ENCODE measurements at regions not wholly inside any gene's neighbourhood (a gene's known extent, or its start where the extent isn't known, plus 50 kb on each side); places are given as distances from the start of the nearest gene placed in this dataset.
A peak's percentile ranks its signal among the peaks of the same experiment; 100 is the strongest.
"Not testable (repeated sequence)": the region's sequence is repeated elsewhere in the genome, so short reads cannot be mapped to it uniquely, and the experiment has no call there.

DNA sequence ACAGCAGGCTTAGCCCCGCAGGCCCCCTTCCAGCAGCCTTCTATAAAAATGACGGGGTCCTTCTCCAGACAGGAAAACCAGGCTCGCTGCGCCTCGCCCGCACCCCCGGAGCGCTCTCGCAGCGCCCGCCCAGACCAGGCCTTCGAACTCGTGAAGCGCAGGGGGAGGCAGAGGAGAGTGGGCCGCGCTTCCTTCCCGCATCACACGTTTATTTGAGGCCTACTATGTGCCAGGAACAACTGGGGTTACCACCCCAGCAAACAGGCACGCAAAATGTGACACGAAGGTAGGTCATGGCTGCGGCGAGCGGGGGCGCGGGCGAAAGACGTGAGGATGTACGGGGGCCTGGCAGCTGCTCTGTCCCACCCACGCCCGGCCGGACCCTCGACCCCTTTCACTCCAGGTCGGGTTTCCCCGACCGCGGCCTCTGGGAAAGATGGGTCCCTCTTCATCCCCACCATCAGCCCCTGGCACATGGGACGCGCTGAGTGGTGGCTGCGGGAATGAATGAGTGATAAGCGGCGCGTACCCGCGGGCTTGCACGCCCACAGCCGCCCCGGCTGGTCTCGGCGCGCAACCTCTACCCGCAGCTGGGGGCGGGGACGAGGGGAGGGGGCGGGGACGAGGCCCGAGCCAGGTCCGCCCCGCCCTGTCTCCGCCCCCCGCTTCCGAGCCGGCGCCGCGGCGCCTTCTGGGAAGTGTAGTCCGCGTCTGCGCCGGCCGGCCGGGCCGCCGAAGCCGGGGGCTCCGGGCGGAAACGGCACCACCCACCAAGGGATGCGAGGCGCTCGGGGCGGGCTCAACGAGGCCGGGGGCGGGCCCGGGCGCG, 59.1 kb downstream of the ZNF467 start:
- peak; percentile 93 for DNase-seq

DNA sequence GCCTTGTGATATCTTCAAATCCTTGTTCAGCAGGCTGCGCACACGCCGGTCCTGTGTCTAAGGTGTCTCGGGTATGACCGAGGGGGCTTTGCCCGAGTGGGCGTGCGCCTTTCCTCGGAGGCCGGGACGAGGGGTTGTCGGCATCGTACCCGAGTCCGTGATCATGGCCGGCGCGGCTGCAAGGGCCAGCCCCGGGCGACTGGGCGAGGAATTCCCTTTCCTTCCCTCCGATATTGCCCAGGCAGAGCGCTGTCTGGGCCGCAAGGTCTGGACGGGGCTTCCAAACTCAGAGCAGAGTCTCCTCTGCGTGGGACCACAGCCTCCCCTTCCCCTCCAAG, 59.7 kb downstream of the ZNF467 start:
- DNase-seq: peak; percentile 39

DNA sequence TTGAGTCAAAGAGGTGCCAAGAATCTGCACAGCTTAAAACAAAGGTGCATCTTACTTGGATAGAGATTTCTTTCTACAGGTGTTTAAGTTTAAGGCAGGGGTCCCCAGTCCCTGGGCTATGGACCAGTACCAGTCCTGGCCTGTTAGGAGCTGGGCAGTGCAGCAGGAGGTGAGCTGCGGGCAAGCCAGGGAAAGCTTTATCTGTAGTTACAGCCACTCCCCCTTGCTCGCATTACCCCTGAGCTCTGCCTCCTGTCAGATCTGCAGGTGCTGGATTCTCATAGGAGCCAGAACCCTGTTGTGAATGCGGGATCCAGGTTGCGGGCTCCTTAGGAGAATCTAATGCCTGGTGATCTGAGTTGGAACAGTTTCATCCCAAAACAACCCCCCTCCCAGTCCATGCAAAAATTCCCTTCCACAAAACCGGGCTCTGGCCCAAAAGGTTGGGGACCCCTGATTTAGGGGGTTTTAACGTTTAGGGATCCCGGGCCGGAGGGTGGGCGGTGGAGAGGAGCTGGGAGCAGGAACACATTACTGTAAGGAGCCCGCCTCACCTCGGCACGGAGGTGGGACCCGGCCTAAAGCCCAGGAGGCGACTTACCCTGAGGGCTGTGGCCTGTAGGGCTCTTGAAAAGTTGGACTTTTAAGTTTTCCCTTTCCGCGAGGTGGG, 60.2 kb downstream of the ZNF467 start:
- no peak for DNase-seq

DNA sequence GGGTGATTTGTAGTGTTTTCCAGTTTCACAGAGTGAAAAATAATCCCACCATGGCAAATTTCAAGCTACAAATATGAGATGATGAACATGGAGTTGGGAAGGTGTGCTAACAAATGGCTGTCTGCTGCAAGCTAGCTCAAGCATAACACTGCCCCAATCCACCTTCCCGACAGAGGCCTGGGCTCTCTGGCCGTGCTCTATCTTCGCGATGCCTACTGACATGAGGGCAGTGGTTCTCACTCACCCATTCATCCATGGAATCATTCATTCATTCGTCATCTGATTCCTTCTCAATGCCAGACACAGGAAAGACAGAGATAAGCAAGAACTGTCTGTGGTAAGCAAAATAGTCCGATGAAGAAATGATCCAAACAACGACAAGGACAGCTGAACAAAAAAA, 65.4 kb downstream of the ZNF467 start:
- DNase-seq: no peak

DNA sequence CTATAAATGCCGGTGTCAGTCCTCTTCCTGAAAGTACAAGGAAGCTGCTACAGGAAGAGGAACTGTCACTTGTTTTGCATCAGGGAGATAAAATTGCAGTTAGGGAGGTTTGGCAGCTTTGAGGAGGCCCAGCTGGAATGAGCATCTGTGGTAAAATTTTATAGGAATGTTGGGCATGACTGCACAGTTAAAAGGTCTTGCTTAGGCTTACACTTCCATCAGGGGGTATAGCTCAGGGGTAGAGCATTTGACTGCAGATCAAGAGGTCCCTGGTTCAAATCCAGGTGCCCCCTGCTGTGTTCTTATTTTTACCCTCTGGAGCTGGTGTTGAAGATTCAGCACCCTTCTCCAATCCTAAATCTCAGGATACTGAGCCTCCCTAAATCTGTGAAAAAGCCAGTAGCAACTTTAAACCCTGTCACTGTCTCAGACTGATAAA, 65.9 kb downstream of the ZNF467 start:
- DNase-seq: no peak

DNA sequence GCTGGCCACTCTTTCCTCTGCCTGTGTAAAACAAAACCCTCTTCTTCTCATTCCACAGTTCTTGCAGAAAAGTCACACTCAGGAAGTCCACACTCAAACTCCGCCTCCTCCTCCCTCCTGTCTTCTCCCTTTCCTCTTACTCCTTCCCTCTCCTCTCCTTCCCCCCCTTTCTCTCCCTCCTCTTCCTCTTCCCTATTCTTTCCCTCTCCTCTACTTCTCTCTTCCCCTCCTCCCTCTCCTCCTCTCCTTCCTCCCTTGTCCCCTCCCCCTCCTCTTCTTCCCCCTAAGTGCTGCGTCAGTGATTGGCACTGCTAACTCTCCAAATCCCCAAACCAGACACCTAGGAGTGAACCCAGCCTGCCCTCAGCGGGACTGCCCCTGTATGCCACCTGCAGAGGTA, 67.0 kb downstream of the ZNF467 start:
- no peak for DNase-seq

DNA sequence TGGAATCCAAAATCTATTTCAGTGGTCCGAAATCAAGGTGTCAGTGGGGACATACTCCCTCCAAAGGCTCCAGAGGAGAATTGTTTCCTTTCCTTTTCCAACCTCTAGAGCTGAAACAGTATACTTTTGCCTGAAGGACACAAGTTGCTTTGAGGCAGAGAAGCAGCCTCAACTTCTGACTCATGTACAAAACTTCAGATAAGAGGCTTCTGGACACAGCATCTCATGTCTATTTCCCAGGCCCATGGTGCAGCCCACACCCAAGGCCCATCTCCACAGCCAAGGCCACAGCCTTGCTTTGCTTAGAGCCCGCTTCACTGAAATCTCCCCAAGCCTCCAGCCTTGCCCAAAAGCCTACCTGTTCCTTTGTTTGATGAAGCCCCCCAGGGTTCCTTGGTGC, 68.9 kb downstream of the ZNF467 start:
- DNase-seq: no peak

DNA sequence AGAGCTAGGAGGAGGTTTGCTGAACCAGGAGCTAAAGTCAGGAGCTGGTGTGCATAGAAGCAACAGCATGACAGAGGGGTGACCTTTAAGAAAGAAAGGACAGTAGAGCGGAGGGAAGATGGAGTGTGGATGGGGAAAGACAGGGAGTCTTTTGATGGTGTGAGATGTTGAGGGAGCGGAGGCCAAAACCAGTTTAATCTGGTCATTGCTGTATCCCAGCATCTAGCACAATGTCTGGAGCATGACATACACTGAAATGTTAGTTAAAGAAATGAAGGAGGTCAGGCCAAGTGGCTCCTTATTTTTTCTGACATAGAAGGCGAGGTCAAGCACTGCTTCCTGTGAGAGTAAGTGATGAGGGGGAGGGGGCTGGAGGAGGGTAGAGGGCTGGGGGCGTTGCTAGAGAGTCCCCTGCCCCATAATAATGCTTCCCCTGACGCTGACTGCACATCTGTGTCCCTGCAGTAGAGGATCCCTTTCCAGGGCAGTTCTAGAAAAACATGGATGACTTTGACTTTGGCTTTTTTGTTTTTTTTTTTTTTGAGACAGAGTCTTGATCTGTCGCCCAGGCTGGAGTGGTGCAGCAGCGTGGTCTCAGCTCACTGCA, 70.2 kb downstream of the ZNF467 start:
- no peak for DNase-seq

DNA sequence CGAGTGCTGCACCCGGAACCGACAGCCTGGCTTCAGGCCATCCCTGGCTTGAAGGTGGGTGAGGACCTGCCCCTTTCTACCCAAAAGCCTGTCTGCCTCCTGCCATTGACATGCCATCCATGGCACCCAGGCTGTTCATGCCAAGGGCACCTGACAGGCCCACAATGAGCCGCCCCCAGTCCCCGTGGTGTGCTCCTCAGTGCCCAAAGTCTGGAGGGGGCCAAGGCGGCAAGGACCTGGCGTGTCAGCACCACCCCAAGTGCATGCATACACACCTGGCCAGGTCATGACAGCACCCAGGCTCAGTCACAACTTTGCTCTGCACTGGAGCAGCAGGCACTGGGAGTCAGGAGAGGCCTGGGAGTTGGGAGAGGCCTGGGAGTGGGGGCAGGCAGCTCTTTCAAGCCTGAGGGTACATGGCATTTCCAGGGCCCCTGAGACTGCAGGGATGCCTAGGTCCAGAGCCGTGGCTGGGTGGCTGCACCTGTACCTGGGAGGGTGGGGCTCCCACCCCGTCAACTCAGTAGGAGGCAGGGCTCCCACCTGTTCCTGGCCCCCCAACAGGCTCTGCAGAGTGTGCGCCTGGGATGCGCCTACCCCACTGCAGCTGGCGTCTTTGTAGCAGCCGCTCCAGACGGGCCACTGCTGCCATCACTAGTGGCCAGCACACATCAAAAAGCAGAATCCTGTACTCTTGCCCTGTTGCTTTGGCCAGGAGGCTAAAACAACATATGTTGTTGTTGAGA, 71.7 kb downstream of the ZNF467 start:
- DNase-seq: no peak

DNA sequence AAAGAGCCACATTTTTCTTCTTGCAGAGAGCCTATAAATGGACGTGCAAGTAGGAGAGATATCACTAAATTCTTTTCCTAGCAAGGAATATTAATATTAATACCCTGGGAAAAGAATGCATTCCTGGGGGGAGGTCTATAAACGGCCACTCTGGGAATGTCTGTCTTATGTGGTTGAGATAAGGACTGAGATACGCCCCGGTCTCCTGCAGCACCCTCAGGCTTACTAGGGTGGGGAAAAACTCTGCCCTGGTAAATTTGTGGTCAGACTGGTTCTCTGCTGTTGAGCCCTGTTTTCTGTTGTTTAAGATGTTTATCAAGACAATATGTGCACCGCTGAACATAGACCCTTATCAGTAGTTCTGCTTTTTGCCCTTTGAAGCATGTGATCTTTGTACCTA, 75.6 kb downstream of the ZNF467 start:
- DNase-seq: not testable (repeated sequence)

DNA sequence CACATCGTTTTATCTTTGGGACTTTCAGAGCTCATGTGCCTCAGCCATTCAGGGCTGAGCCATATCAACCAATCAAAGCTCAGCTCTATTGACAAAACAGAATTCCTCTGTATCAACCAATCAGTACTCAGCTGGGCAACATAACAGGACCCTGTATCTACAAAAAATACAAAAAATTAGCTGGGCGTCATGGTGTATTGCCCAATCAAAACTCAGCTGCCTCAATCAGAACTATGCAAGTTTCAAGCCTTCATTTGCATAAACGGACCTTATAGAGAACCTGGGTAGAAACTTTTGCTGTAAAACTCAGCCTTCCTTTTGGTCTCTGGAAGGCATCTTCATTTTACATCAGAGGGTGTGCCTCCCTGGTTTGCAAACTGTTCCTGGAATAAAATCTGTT, 77.1 kb downstream of the ZNF467 start:
- no peak for DNase-seq

DNA sequence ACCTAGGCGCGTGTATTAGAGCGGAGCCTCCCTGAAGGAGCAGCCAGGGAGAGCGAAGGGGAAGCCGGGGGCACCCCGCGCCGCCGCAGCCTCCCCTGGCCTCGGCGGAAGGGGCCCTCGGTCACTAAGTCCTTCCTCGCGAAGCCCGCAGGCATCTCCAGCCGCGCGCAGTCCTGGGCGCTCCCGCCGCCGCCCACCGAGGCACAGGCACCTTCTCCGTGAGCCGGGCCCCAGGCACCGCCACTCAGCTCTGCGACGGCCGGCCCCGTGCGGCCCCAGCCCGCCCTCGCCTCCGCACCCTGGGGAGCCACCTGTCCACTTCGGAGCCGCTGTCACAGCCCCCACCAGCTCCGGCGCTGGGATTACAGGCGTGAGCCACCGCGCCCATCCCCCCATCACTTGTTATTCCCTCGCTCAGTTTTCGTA, 80.8 kb downstream of the ZNF467 start:
- DNase-seq: no peak

DNA sequence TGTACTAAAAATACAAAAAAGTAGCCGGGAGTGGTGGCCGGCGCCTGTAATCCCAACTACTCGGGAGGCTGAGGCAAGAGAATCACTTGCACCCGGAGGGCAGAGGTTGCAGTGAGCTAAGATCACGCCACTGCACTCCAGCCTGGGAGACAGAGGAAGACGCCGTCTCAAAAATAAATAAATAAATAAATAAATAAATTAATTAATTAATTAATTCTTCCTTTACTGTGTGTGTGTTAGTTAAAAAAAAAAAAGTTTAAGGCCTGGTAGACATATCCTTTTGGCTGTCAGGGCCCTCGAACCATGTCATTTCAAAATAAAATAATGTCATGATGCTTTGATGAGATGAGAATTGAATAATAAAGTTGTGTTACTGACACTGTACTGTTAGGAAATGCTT, 81.3 kb downstream of the ZNF467 start:
- no peak for DNase-seq

DNA sequence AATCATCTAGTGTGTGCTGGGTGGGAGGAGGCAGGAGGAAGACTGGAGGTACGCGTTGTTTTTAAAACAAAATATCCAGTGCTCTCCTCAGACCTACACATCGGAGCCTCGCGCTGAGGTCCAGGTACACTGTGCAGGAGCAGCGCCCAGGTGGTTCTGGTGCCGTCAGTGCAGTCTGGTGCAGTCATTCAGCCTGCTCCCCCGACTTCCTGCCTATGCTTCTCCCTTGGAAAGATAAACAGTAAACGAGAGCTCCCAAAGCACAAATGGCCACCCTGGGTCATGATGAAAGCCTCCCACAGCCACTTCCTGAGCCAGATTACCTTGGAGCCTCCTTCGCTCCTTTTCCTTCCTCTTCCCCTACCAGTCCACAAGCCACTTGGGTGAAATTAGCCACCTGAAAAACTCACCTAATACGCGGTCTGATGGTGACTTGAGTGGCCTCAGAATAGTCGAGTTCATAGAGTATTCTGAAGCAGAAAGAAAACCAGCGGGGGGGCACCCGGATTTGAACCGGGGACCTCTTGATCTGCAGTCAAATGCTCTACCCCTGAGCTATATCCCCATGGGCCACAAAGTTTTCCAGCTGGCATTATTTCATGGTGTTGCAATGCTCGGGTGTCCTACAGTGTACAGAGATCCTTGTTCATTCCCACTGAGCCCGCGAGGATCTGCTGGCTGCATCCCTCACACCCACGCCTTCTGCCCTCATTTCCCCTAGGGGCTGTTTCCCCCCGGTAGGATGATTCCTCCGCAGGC, 82.5 kb downstream of the ZNF467 start:
- no peak for DNase-seq

DNA sequence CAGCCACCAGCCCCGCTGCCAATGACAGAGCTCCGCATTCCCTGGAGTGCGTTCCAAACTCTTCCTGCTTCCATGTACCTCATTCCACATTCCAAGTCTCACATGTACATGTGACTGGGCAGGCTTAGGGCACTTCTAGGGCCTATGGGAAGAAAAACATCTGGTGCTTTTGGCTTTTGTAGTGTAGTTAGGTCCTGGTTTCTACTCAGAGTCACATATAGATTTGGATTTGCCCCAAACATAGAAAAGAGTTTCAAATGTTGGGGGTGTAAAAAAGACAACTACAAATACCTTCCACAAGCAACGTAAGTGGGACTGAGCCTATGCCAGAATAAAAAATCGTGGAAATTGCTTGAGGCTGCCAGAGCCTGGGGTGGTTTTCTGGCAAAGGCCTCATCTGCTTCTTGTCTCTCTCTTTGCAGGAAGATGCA, 84.1 kb downstream of the ZNF467 start:
- DNase-seq: no peak

DNA sequence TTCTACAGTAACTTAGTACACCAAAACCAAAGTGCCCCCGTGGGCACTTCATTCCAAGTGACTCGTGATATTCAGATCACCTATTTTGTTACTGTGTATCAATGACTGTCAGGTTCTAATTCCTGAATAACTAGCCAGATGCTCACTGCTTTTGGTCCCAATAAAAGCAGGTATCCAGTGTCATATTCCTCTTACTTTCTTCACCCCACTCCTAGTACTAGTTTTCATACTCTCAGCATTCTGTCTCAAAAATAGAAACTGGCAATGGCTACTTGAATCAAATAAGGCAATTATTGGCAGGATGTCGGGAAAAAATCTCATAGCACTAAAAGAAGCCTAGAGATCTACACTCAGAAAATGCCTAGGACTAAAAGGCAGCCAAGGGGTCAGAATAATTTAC, 84.6 kb downstream of the ZNF467 start:
- DNase-seq: no peak

DNA sequence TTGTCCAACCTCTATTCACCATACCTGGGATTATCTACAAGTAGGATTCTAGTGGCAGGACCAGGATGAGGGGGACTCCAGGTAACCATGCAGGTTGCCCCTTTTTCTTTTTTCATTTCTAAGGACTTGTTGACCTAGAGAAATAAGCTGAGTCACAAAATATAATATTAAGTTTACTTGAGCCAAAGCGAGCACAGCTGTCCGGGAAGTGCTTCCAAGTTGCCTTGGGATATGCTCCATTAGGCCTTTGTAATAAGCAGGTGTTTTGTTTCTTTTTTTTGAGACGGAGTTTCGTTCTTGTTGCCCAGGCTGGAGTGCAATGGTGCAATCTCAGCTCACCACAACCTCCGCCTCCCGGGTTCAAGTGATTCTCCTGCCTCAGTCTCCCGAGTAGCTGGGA, 85.6 kb downstream of the ZNF467 start:
- DNase-seq: not testable (repeated sequence)

DNA sequence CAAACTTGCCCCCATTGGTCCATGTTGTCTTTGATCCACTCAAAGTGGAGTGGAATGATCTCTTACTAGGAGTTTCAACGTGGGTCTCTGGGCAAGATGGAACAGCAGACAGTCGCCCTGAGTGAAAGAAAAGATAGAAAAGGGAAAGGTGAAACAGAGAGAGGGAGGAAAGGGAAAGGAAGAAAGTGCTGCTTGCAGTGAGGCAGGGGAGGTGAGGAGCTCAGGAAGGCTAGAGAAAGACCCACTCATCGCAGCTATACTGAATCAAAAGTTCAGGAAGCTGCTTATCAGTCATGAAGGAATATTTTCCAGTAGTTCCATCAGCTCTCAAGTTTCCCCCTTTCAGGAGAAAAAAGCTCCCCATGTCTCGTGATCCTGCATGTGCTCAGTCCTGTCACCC, 86.9 kb downstream of the ZNF467 start:
- no peak for DNase-seq

DNA sequence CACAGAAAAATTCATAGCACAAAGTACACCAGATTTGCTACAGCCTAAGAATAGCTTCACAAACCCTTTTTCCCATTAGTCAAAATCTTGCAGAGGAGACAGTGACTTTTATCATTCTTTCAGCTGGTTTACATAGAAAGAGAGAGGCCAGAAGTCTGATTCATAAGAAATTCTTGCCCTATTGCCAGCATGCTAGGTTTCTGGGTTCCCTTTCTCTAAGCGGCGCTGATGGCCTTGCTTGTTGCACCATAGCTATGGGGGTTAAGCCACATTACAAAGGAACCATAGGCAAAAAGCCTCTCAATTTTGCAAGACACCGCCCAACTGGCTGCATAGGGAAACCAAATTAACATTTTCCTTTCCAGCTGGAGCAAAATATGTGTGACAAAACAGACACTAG, 87.4 kb downstream of the ZNF467 start:
- no peak for DNase-seq

DNA sequence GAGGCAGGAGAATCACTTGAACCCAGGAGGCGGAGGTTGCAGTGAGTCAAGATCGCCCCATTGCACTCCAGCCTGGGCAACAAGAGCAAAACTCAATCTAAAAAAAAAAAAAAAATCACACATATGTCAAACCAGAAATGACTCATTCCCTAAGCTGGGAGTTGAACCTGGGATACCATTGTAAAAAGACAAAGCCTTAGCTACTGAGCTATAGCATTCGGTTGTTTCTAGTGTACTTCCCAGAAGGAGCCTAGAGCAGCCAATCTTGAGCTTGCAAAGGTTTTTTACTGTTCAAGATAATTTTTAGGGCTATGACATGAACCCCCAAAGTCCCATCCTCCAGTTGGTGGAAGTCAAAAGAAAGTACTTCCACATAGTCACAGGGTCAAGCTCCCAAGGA, 87.9 kb downstream of the ZNF467 start:
- no peak for DNase-seq

DNA sequence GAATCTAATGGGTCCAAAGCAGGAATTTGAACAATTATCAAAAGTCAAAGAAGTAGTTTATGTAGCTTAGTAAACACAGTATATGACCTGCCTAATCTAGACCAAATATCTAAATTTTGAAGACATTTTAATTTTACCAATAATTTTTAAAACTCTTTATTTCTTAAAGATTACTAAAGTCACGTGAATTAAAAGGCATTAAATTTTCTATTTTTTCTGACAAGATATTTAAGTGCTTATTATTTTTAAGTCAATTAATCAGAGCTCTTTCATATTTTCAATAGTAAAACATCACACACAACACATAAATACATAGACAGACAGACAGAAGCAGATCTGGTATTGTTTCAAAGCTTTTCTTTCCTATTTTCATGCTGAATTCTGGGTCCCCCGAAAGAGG, 89.5 kb downstream of the ZNF467 start:
- no peak for DNase-seq

DNA sequence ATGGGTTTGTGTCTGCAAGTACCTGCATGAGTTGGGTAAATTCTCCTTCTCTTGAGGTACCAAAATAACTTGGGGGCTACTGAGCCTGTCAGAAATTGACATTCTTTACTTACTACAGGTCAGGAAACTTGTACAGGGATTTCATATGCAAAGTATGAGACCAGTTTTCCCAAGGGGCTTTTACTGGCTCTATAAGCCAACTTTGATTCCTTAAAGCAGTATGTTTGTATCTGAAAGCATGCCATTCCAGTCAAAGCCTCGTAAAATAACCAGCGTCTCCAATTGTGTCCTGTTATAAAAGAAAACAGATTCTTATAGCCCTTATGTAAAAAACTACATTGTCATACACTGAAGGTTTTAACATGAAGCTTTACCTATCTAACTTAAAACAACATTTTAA, 90.2 kb downstream of the ZNF467 start:
- DNase-seq: no peak

DNA sequence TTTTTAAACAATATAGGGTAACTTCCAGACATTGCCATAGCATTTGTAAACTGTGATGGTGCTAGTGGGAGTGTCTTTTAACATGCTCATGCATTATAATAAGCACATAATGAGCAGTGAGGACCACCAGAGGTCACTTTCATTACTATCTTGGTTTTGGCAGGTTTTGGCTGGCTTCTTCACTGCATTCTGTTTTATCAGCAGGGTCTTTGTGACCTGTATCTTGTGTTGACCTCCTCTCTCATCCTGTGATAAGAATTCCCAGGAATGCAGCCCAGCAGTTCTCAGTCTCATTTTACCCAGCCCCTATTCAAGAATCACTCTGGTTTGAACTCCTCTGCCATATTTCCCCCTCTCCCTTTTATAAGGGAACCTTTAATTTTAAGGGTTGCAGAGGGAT, 91.3 kb downstream of the ZNF467 start:
- no peak for DNase-seq

All from right forelimb (tissue), 1 donor.